Activated naive CD8-positive, alpha-beta T cell treated with anti-CD3 and anti-CD28 coated beads, Interleukin-2, amount 50 U/mL, for 24 hours (primary cell): ENCODE measurements at regions not wholly inside any gene's neighbourhood (a gene's known extent, or its start where the extent isn't known, plus 50 kb on each side); places are given as distances from the start of the nearest gene placed in this dataset.

ENCODE experiments used
- ATAC-seq: fragments of 150-1000 bp; cut with Tn5 transposase; one replicate; pipeline ENCODE4 v1.10.0; 2021
- DNase-seq: peaks from one replicate; pipeline ENCODE4 v3.0.0; 2021
- H3K27ac Mint-ChIP-seq: one replicate; pipeline ENCODE4 v1.8.0; 2021; ENCODE audit warnings: mild to moderate bottlenecking, mixed read lengths
- H3K27me3 Mint-ChIP-seq: one replicate; pipeline ENCODE4 v1.8.0; 2021; ENCODE audit warnings: mixed read lengths
- H3K36me3 Mint-ChIP-seq: one replicate; pipeline ENCODE4 v1.8.0; 2021; ENCODE audit warnings: low read depth, mixed read lengths
- H3K4me1 Mint-ChIP-seq: one replicate; pipeline ENCODE4 v1.8.0; 2021; ENCODE audit warnings: mixed read lengths
- H3K4me3 Mint-ChIP-seq: one replicate; pipeline ENCODE4 v1.8.0; 2021; ENCODE audit warnings: mild to moderate bottlenecking, moderate library complexity, mixed read lengths
- H3K9me3 Mint-ChIP-seq: one replicate; pipeline ENCODE4 v1.8.0; 2021; ENCODE audit warnings: mixed read lengths

GRCh38 chrX:79440336-79440735 is 73.2 kb upstream of the ITM2A start:
- Mint-ChIP-seq H3K9me3 (no peaks in the 10 kb centered on the region), H3K27me3 (no peaks in the 10 kb centered on the region), H3K4me3 (no peak overlapping the region), H3K4me1 (no peaks in the 10 kb centered on the region), H3K27ac (no peak overlapping the region), H3K36me3 (no peaks in the 10 kb centered on the region)
- DNase-seq = no peak
- no peak for ATAC-seq
